ENCODE measurements at regions not wholly inside any gene's neighbourhood (a gene's known extent, or its start where the extent isn't known, plus 50 kb on each side); places are given as distances from the start of the nearest gene placed in this dataset.

DNA sequence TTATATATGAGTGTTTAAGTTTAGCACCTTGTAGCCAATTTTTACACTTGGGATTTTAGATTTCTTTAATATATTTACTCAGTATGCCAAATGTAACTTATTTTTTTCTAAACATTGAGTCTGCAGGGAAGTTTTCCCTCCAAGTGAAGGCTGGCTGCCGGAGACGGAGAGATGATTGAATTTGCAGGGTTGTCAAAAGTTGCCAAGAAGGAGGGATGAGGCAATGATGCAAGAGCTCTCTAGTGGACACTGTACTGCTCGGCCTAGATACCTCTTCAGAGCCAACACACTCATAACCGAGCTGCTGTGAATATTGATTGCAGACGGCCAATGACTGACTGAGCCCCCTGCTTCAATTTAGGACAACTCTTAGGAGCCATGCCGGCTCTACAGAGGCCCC is 318.6 kb upstream of the CASK start:
- TF ChIP-seq POLR2A (IDR thresholded peaks at IDR 0.05) (no peak), EP300 (IDR thresholded peaks at IDR 0.05) (no peak), POLR2AphosphoS5 (IDR thresholded peaks at IDR 0.05) (no peak)
- TF ChIP-seq, protein P1, sequence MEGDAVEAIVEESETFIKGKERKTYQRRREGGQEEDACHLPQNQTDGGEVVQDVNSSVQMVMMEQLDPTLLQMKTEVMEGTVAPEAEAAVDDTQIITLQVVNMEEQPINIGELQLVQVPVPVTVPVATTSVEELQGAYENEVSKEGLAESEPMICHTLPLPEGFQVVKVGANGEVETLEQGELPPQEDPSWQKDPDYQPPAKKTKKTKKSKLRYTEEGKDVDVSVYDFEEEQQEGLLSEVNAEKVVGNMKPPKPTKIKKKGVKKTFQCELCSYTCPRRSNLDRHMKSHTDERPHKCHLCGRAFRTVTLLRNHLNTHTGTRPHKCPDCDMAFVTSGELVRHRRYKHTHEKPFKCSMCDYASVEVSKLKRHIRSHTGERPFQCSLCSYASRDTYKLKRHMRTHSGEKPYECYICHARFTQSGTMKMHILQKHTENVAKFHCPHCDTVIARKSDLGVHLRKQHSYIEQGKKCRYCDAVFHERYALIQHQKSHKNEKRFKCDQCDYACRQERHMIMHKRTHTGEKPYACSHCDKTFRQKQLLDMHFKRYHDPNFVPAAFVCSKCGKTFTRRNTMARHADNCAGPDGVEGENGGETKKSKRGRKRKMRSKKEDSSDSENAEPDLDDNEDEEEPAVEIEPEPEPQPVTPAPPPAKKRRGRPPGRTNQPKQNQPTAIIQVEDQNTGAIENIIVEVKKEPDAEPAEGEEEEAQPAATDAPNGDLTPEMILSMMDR (IDR thresholded peaks at IDR 0.05): no peak
- WGBS: 67% methylated on average over 6 of the region's 6 CpGs
- DNase-seq (ENCODE audit: low spot score in 2 of 2): no peak
- Histone ChIP-seq H3K36me3 (no peaks in the 10 kb centered on the region), H3K9me3 (no peaks in the 10 kb centered on the region), H3K4me1 (no peaks in the 10 kb centered on the region), H3K27me3 (no peaks in the 10 kb centered on the region), H3K27ac (no peak overlapping the region), H3K4me3 (no peak overlapping the region)

DNA sequence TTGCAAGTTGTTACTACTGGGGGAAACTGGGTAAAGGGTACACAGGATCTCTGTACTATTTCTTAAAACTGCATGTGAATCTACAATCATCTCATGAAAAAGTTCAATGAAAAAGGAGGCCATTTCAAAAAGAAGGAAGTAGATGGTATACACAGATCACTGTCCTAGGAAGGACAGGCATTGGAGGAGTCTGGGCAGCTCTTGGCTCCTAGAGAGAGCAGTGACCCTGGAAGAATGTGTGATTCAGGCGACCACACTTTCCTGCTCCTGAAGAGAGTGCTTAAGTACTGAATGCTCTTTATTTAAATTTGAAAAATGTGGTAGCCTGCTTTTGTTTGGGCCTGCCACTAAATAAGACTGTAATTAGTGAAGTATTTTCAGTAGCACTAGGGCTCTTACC is 318.1 kb upstream of the CASK start:
- Histone ChIP-seq H3K9me3 (no peaks in the 10 kb centered on the region), H3K4me3 (no peak overlapping the region), H3K4me1 (no peaks in the 10 kb centered on the region), H3K36me3 (no peaks in the 10 kb centered on the region), H3K27ac (no peak overlapping the region), H3K27me3 (no peaks in the 10 kb centered on the region)
- DNase-seq (ENCODE audit: low spot score in 2 of 2): no peak
- WGBS: 58% methylated on average over 1 of the region's 1 CpG
- TF ChIP-seq POLR2A (IDR thresholded peaks at IDR 0.05) (no peak), EP300 (IDR thresholded peaks at IDR 0.05) (no peak), POLR2AphosphoS5 (IDR thresholded peaks at IDR 0.05) (no peak)
- TF ChIP-seq, protein P1 (IDR thresholded peaks at IDR 0.05): no peak

DNA sequence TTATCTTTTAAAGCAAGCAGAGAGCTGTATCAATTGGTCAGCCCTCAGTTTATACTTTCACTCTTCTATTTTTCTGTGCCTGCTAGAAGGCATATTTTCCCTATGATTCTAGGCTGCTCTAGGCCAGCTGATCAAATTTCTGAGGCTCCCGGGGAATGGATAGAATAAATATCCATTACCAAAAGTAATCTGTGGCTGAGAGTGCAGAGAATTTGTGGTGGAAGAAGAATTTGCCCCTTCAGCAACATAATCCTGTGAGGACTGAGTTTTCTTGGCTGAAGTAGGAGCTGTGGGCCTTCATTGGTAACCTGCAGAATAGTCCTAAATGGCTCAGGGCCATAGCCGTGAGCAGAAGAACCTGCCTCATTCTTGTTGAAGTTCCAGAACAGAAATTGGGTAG is 314.6 kb upstream of the CASK start:
- Histone ChIP-seq H3K4me1 (no peaks in the 10 kb centered on the region), H3K27me3 (no peaks in the 10 kb centered on the region), H3K4me3 (no peak overlapping the region), H3K9me3 (no peaks in the 10 kb centered on the region), H3K27ac (no peak overlapping the region), H3K36me3 (no peaks in the 10 kb centered on the region)
- TF ChIP-seq EP300 (IDR thresholded peaks at IDR 0.05) (no peak), POLR2AphosphoS5 (IDR thresholded peaks at IDR 0.05) (no peak), POLR2A (IDR thresholded peaks at IDR 0.05) (no peak)
- TF ChIP-seq, protein P1 (IDR thresholded peaks at IDR 0.05): no peak
- DNase-seq (ENCODE audit: low spot score in 2 of 2): no peak
- 76% methylated on average over 2 of the region's 2 CpGs for WGBS

DNA sequence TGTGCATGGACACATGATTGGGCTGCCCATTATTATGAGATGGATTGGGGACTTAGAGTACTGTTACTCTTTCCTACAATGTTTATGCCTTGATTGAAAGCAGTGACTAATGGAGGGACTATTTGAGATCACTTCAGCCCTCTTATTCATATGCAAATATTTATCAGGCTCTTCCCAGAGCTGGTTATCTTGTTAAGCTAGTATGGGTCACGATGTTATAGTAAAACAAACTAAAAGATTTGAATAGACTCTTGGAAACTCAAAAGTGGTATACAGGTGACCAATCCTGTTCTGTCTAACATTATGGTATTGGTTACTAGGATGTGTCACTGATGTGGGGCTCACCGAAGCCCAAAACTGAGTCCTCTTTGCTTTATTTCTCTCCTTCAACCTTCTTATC is 306.2 kb upstream of the CASK start:
- H3K27ac ChIP-seq: no peak overlapping the region
- DNase-seq (ENCODE audit: low spot score in 2 of 2): no peak
- H3K4me1 ChIP-seq: no peaks in the 10 kb centered on the region
- no peaks in the 10 kb centered on the region for H3K36me3 ChIP-seq
- no peak for TF ChIP-seq EP300 (IDR thresholded peaks at IDR 0.05)
- no peak for TF ChIP-seq POLR2AphosphoS5 (IDR thresholded peaks at IDR 0.05)
- TF ChIP-seq POLR2A (IDR thresholded peaks at IDR 0.05): no peak
- TF ChIP-seq, protein P1 (IDR thresholded peaks at IDR 0.05): no peak
- H3K9me3 ChIP-seq: no peaks in the 10 kb centered on the region
- 74% methylated on average over 2 of the region's 2 CpGs for WGBS
- H3K27me3 ChIP-seq: no peaks in the 10 kb centered on the region
- no peak overlapping the region for H3K4me3 ChIP-seq

DNA sequence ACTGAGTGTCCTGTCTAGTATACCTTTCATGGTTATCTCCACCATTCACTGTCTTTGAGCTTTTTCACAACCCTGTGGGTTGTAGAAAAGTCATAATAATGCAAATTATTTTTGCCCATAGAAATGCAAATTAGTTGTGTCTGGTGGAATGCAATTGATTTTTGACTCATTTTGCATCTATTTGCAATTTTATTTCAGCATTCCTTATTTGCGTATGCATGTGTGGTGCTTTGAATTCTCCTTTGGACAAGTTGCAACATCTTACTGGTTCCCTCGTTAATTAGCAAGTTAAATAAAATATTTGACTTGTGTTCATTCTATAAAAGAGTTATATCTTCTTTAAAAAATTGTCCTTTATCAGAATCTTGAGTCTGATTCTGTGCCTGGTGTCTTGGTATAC is 297.3 kb upstream of the CASK start:
- TF ChIP-seq POLR2AphosphoS5 (IDR thresholded peaks at IDR 0.05): no peak
- TF ChIP-seq, protein P1 (IDR thresholded peaks at IDR 0.05): no peak
- 72% methylated on average over 2 of the region's 2 CpGs for WGBS
- no peaks in the 10 kb centered on the region for H3K36me3 ChIP-seq
- H3K27me3 ChIP-seq: no peaks in the 10 kb centered on the region
- no peaks in the 10 kb centered on the region for H3K9me3 ChIP-seq
- H3K4me3 ChIP-seq: no peak overlapping the region
- DNase-seq (ENCODE audit: low spot score in 2 of 2): no peak
- no peaks in the 10 kb centered on the region for H3K4me1 ChIP-seq
- H3K27ac ChIP-seq: no peak overlapping the region
